ENCODE measurements at regions not wholly inside any gene's neighbourhood (a gene's known extent, or its start where the extent isn't known, plus 50 kb on each side); places are given as distances from the start of the nearest gene placed in this dataset.

DNA sequence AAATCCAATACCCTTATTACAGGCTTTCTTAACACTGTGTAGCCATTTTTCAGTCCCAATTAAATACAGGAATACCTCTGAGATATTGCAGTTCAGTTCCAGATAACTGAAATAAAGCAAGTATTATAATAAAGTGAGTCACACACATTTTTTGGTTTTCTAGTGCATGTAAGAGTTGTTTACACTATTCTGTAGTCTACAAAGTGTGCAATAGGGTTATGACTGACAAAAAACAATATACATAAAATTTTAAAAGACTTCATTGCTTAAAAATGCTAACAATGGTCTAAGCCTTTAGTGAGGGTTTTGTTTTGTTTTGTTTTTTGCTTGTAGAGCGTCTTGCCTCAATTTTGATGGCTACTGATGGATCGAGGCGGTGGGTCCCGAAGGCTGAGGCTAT is 434.4 kb upstream of the NBEA start:
- DNase-seq = no peak

DNA sequence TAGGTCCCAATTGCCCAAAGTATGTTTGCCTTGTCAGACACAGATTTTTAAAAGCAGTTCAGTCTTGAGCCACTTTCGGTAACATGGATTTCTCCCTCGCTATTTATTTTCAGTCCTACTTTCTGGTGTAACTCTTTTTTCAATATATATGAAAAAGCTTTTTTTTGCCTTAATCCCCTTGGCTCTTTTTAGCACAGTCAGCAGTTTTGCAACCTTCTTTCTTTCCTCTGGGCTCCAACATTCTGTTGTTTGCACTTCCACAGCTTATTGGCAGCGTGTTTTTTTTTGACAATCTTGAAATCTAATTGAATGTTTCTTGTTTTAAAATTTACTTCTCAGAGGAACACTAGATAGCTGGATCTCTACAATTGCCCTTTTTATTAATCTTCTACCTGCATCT is 429.3 kb upstream of the NBEA start:
- DNase-seq = no peak

DNA sequence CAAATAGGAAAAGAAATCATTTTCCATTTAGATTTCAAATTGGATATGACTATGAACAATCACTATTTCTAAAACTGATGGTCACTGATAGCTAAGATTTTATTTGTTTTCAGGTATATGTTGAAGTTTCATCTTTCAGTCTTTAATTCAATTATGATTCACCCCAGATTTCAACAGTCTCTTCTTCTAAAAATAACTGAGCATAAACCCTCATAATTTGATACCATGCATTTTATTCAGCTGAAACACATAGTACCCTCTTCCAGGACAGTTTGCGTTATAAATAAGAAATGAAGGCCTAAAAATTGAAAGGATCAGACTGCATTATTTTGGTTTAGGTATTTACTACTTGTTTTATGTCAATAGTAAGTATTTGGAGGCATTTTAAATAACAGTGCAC is 428.5 kb upstream of the NBEA start:
- no peak for DNase-seq

DNA sequence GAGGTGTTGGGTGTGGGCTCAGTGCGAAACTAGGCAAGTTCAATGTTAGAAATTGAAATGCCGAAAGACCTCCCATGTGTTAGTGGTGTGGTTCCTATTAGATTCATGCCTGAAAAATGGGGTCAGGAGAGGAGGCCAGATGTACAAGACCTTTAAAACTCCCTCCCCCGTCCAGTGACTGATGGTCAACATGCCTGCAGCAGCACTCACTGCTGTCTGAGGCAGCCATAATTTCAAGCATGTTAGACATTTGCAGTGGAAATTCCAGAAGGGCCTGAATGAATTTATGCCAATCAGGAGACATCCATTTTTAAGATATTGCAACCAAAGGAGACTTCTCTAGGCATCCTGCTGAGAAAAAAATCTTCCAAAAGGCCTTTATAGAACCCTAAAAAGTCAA is 426.9 kb upstream of the NBEA start:
- DNase-seq = no peak

DNA sequence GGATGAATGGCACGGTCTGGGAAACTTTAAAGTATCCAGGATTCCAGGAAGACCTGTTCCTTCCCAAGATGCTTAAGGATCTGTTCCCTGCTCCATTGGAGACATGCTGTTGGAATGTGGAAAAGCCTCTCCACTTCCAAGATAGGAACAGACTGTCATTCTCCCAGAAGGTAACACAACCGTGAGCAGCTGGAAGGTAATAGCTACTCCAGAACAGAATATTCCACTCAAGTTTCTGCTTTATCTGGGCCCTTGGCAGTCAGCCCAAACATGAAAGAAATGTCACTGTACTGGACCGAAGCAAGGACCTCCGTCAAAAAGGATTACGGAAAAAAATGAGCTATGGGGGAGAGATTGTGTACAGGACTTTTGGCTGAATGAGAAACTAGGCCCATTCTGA is 420.9 kb upstream of the NBEA start:
- no peak for DNase-seq

DNA sequence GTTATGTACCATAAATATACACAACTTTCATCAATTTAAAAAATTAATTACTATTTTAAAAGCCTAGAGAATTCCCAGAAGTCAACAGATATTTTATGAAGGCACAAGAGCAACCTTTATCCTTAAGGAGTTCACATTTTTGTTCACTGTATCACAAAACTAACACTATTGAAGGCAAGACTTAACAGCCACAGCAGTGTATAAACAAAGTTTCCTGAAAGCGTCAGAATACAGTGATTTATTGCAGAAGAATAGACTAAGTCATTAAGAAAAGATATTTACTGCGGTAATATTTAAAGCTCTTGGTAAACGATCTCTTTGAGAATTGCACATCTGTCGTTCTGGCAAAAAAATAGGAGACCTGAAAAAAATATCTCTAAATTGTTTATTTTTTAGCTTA is 419.3 kb upstream of the NBEA start:
- no peak for DNase-seq

DNA sequence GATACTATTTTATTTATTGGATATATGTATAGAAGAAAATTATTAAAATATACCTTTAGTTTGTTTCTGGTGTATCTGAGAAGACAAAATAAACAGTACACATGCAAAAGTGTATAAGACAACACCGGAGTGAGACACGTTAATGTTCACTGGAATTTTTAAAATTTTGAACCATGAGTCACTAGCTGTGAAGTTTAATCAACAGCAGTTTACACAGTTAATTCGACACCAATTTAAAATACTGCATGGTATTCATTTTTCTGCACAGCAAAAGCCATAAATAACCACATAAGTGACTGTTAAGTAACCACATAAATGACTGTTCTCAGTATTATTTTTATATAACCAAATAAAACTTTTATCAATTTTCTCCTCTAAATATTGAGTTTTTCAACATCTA is 418.7 kb upstream of the NBEA start:
- no peak for DNase-seq

DNA sequence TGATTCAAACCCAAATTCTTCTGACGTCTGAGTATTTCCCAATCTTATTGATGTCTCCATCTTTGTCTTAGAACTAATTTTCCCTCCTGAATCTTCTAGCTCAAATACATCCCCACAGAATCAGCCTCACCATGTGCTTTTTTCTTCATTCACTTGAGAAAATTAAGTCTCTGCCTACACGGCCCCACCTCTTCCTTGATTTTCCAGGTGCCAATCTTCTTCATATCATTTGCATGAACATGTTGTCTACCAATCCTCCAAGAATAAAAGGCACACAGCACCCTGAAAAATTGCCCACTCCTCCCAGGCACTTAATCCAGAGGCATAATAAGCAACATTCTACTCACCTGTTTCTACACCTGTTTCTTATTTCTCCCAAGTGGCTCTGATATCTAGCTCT is 408.1 kb upstream of the NBEA start:
- DNase-seq = no peak

DNA sequence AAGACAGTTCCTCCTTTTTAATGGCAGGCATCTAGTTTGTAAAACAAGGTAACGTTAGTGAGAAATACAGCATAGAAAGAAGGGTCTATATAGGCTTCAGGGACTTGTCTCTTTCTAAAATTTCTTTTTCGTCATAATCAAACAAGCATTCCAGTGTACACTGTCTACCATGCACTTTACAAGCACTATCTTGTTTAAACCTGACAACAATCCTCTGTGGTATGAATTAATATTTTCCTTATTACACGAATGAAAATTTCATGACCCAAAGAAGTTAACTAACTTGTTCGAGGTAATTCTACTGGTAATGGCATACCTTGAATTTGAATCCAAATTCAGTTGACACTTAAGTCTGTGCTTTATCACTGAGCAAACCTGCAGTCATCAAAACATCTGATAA is 399.7 kb upstream of the NBEA start:
- DNase-seq = no peak

DNA sequence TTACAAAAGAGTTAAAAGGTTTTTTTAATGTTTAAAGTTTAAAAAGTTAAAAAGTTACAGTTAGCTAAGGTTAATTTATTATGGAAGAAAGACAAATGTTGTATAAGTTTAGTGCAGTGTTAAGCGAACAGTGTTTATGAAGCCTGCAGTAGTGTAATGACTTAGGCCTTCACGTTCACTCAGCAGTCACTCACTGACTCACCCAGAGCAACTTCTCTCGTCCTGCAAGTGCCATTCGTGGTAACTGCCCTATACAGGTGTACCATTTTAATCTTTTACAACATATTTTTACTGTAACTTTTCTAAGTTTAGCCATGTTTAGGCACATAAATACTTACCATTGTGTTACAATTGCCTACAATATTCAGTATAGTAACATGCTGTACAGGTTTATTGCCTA is 398.2 kb upstream of the NBEA start:
- DNase-seq = no peak

DNA sequence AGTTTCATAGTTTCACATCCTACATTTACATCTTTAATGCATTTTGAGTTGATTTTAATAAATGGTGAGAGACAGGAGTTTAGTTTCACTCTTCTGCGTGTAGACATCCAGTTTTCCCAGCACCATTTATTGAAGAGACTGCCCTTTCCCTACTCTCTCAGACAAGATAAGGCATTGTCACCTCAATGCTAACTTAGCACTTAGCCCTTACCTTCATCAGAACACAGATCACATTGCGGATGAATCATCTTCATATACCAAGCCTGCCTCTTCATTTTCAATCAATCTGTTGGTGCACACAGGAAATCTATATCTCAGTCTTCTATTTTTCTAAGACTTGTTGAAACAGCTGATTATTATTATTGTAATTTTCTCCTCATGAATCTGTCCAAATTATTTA is 396.6 kb upstream of the NBEA start:
- no peak for DNase-seq

DNA sequence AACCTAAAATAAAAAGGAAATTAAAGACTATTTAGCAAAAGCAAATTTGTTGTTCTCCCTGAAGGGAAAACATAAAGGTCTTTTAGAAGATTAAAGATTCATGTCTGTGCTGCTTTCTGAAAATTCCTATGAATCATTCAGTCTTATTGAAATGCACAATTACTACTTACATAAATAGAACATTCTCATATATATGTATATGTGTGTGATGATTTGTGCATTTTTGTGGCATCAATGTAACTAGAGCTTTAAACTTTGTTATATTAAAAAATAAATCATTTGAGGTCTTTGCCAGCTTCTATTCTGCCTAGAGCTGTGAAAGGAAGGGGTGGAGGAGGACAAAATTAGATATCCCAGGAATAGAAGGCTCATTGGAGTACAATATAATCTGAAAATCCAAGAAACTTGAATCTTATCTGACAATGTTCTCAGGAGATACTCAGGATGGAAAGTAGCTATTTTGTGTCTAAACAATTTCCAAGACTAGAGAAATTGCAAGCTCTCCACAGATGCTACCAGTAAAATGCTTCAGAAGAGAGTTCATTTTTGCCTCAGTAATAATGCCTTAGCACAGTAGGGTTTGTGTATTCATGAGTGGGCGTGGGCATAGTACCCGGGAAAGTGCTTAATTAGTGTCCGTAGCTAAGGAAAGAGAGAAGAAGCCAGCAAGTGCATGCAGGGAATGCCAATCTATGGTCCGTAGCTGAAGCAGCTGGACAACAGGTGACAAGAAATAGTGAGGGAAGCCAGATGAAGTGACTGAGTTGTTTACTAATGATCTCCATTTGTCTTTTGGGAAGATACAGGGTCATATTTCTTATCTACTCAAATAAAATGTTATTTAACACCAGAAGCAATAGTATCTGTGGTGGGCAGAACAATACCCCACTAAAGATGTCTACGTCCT is 395.5 kb upstream of the NBEA start:
- no peak for DNase-seq

DNA sequence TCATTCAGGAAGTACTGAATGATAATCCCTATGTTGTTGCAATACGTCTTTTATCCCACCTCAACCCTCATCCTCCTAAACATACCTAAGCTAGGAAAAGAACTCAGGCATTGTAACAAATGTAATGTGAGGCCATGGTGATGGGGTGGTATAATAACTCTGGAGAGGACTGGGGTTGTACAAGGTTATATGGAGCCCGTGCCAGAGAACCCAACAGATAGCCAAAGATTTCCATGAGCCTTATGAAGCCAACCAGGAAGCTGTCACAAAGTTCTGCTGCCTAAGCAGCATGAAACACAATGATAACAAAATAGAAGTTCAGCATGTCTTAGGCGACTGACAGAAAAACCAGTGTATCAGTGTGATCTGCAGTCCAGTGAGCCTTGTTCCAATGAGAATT is 394.1 kb upstream of the NBEA start:
- no peak for DNase-seq

DNA sequence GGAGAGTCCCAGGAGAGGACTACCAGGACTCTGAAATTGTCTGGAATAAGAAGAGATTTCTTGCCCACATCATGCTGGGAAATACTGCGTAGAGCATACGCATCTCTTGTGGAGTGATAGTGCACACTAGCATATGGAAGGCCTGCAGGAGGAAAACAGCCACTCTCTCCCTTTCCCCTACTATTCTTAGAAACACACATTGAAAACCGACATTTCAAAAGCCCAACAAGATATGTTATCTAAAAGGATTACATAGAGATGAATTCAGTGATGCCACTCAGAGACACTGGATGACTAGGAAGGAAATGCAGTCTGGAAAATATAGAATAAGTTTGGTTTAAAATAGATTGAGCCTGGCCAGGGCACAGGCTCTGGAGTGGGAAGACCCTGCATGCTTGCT is 388.7 kb upstream of the NBEA start:
- no peak for DNase-seq

DNA sequence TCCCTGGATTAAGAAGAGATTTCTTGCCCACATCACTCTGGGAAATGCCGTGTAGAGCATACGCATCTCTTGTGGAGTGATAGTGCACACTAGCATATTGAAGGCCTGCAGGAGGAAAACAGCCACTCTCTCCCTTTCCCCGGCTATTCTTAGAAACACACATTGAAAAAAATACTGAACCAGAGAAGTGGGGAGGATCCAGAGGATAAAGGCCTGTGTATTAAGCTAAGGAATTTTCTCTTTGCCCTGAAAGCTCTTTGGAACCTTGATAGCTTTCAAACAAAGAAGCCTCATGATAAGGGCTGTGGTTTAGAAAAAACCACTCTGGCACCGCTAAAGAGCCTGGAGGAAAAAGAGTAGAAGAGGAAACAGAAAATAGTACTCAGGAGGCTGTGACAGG is 386.1 kb upstream of the NBEA start:
- no peak for DNase-seq

DNA sequence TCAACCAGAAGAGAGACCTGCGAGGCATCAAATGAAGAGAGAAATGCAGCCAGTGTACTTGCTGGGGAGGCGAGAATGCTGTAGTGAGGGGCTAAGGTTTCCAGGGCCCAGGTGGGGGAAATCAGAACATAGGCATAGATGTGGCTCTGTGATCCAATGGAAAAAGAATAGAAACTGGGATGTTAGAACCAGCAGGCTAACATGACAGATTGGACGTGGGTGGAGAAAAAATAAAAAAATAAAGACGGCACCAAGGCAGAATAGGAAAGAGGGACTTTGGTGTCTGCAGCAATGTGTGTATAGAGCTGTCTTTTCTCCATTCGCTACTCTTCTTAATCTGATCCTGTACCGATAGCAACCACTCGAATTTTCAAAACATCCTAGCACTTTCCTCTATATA is 381.0 kb upstream of the NBEA start:
- DNase-seq = no peak

DNA sequence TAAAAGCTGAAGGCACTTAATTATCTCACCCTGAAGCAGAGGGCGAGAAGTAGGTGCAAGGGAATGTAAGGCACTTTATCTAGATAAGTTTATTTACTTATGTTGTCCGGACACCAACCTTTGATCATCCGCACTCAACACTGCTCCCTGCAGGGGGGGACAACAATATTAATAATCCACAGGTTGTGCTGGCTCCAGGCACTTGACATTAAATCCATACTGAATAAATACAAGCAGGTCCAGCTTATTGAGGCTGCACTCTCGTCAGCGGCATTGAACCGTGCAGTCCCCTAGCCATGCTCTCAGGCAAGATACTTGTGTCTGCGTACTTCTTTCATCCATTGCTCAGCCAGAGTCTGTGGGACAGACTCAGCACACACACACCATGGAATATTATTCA is 374.5 kb upstream of the NBEA start:
- no peak for DNase-seq

DNA sequence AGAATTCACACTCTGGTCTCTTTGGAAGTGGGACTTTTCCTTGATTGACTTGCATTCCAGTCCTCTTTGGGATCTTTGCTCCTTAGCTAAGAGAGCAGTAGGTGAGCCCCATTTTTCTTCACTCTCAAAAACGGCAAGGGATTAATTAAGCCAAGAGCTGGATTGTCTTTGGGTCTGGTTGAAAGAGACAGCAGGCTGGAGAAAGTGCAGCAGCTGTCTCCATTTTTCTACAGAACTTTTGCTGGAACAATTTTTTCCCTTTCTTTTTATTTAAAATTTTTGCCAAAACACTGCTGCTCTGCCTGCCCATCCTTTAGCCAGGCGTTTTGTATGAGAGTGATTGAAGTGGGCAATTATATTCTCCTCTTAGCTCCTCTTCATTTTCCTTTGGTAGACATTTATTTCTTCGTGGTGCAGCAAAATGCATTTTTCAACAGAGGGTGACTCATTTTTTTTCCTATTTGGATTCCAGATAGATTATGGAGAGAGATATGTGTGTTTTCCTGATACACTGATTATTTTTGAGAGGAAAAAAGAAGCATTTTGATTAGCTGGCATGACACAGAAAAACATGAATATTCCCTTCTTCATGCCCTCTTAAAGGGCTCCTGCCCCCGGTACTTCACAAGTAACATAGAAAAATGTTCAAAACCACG is 371.2 kb upstream of the NBEA start:
- DNase-seq = no peak

DNA sequence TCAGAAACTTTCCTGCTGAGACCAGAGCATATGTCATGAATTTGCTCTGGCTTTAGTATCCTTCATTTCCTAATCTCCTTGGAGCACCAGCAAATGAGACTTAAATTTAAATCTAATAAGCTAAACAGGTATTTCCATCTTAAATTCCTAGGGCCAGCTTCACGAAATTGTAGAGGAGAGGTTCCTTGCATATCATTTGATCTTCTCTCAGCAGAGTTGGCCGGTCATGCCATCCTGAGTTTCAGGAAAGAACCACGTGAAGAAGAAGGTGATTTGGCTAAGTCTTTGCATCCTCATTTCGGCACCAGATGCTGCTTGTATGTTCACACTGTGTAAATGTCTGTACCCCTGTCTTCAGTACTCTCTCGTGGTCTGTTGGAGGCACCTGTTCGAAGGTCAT is 370.4 kb upstream of the NBEA start:
- no peak for DNase-seq

DNA sequence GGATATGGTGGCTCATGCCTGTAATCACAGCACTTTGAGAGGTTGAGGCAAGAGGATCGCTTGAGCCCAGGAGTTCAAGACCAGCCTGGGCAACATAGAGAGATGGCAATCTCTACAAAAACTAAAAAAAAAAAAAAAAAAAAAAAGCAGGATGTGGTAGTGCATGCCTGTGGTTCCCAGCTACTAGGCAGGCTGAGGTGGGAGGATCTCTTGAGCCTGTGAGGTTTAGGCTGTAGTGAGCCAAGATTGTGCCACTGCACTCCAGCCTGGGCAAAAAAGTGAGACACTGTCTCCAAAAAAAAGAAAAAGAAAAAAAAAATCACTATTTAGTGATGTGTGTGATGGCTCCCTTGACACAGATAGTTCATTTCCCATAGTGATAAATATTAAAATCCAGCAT is 365.0 kb upstream of the NBEA start:
- no peak for DNase-seq

DNA sequence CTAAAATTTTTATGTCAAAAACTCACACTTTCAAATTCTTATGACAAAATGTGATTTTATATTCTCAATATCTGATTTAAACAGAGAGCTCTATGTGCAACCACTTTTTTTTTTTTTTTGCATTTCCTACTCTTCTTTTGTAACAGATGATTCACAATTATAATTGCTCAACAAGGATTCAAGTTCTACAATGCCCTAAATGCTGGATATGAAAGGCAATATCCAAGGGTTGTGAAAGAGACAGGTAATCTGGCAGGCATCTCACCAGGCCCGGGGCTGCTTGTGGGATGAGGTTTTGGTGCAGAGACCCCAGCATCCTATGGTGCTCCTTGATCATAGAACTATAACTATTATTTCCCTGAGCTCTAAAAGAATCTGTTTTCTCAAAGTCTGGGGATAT is 363.6 kb upstream of the NBEA start:
- no peak for DNase-seq

DNA sequence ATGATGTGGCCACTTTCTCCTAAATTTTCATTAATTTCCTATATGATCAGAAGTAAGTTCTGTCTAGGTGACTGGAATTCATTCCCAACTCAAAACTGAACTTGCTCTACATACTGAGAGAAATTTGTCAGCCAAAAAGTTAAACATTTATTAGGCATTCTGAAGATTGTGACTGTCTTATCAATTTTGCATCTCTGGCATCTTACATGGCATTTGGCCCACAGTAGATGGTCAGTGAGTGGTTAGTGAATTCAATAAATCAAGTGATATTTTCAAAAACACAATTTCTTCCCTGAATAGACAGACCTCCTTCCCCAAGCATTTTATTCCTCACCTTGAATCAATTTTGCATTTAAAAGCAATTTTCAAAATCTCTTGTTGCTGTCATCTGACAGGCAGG is 363.2 kb upstream of the NBEA start:
- no peak for DNase-seq

DNA sequence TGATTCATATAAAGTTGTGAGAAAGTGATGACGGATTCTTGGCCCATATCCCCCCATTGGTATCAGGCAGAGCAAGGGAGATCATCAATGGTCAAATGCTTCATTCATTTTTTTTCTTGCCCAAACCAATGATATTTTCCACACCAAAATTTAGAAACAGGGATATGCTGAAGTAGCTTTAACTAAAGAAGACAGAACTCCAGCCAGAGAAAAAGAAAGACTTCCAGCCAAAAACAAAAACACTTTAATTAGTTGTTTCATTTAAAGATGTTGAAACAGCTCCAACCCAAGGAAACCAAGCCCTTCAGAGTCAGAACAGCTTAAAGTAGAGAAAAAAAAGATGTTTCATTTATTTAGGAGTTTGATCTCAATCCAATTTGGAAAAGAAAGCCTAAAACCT is 358.9 kb upstream of the NBEA start:
- no peak for DNase-seq

DNA sequence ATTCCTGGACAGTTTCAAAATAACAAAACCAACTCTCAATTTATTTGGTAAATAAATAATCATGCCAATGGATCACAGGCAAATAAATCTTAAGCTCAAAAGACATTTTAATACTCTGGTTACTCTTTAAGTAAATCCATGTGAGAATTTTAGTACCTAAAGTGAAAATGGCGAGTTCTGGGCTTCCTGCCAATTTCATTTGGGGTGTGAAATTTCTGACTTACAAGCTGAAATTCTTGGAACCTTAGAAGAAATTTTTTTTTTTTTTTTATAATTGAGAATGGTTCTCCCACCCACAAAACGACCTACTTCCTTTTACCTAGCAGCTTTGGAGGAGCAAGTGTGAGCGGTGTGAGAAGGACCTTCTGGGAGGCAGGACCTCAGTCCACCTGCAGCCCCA is 354.5 kb upstream of the NBEA start:
- DNase-seq = no peak

DNA sequence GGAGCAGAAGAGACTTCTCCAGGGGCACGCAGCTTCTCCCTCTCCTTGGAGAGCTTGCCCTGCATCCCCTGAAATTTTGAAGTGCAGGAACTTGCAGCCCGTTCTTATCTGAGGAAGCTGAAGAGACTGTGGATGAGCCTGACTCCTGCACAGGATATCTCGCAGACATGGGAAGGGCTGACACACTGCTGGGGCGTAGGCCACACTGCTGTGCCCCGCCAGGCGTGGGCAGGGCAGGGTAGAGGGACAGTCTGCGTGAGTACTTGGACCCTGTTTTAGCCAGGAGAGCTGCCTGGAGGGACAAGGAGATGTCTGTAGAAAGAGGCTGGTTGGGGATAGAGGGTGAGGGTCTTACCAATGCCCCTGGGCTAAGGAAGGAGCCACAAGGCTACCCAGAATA is 353.7 kb upstream of the NBEA start:
- DNase-seq = no peak

Measured in NCI-H1694 treated with DMSO at 0.1 percent for 48 hours (cell line).